ENCODE measurements at regions not wholly inside any gene's neighbourhood (a gene's known extent, or its start where the extent isn't known, plus 50 kb on each side); places are given as distances from the start of the nearest gene placed in this dataset.

- no peak for TF ChIP-seq POLR2AphosphoS5 (IDR thresholded peaks at IDR 0.05; ENCODE audit: insufficient read depth in 1 of 2, low read depth in 1 of 2)
- no peak for TF ChIP-seq POLR2A (IDR thresholded peaks at IDR 0.05)
- TF ChIP-seq CTCF (IDR thresholded peaks at IDR 0.05), result no peak
- intact Hi-C loops (cut with DNase I), result no loop called here
- H3K4me1 ChIP-seq, result no peaks in the 10 kb centered on the region
- no peak overlapping the region for H3K27ac ChIP-seq
- H3K4me3 ChIP-seq, result no peak overlapping the region
- no peak for DNase-seq (ENCODE audit: extremely low spot score in 2 of 2)
- H3K9me3 ChIP-seq, result no peaks in the 10 kb centered on the region
- no peaks in the 10 kb centered on the region for H3K27me3 ChIP-seq
- no peaks in the 10 kb centered on the region for H3K36me3 ChIP-seq
Observed at GRCh38 chr11:24233041-24233440, 263.8 kb upstream of the LUZP2 start.

GRCh38 chr11:24234822-24235508, 261.9 kb upstream of the LUZP2 start:
- H3K4me1 ChIP-seq, result no peaks in the 10 kb centered on the region
- no peak for DNase-seq (ENCODE audit: extremely low spot score in 2 of 2)
- H3K36me3 ChIP-seq, result no peaks in the 10 kb centered on the region
- intact Hi-C loops (cut with DNase I), result no loop called here
- H3K4me3 ChIP-seq, result no peak overlapping the region
- no peaks in the 10 kb centered on the region for H3K27me3 ChIP-seq
- H3K9me3 ChIP-seq, result no peaks in the 10 kb centered on the region
- TF ChIP-seq POLR2AphosphoS5 (IDR thresholded peaks at IDR 0.05; ENCODE audit: insufficient read depth in 1 of 2, low read depth in 1 of 2), result no peak
- TF ChIP-seq POLR2A (IDR thresholded peaks at IDR 0.05), result no peak
- TF ChIP-seq CTCF (IDR thresholded peaks at IDR 0.05), result no peak
- H3K27ac ChIP-seq, result no peak overlapping the region

GRCh38 chr11:24238771-24239645, 257.8 kb upstream of the LUZP2 start:
- Histone ChIP-seq H3K4me1 (no peaks in the 10 kb centered on the region), H3K27me3 (no peaks in the 10 kb centered on the region), H3K27ac (no peak overlapping the region), H3K9me3 (no peaks in the 10 kb centered on the region), H3K4me3 (no peak overlapping the region), H3K36me3 (no peaks in the 10 kb centered on the region)
- TF ChIP-seq CTCF (IDR thresholded peaks at IDR 0.05), result no peak
- TF ChIP-seq POLR2AphosphoS5 (IDR thresholded peaks at IDR 0.05; ENCODE audit: insufficient read depth in 1 of 2, low read depth in 1 of 2), result no peak
- no peak for TF ChIP-seq POLR2A (IDR thresholded peaks at IDR 0.05)
- intact Hi-C loops (cut with DNase I), result no loop called here
- DNase-seq (ENCODE audit: extremely low spot score in 2 of 2), result no peak

GRCh38 chr11:24239930-24240329, 256.9 kb upstream of the LUZP2 start:
- H3K4me3 ChIP-seq, result no peak overlapping the region
- no peaks in the 10 kb centered on the region for H3K27me3 ChIP-seq
- no peaks in the 10 kb centered on the region for H3K9me3 ChIP-seq
- H3K27ac ChIP-seq, result no peak overlapping the region
- H3K36me3 ChIP-seq, result no peaks in the 10 kb centered on the region
- TF ChIP-seq POLR2AphosphoS5 (IDR thresholded peaks at IDR 0.05; ENCODE audit: insufficient read depth in 1 of 2, low read depth in 1 of 2) (no peak), CTCF (IDR thresholded peaks at IDR 0.05) (no peak), POLR2A (IDR thresholded peaks at IDR 0.05) (no peak)
- no peaks in the 10 kb centered on the region for H3K4me1 ChIP-seq
- DNase-seq (ENCODE audit: extremely low spot score in 2 of 2), result no peak
- intact Hi-C loops (cut with DNase I), result no loop called here
